Cardiac fibroblast (primary cell): ENCODE measurements at regions not wholly inside any gene's neighbourhood (a gene's known extent, or its start where the extent isn't known, plus 50 kb on each side); places are given as distances from the start of the nearest gene placed in this dataset.

Experiments
- DNase-seq, 2 donors: peaks; one replicate each; pipeline versions ENCODE4 v3.0.0 to v3.0.0-alpha.2; 2010; ENCODE audit warnings: low read depth in 2 of 2
- H3K4me3 ChIP-seq, 2 donors: replicated peaks in 1 of 2; 1 replicate in 1 of 2; 2 replicates in 1 of 2; pipeline ENCODE4 v1.5.1; 2011; ENCODE audit warnings: low read depth in 2 of 2, low read length in 2 of 2, mild to moderate bottlenecking in 2 of 2, moderate library complexity in 1 of 2
- CTCF ChIP-seq: IDR thresholded peaks from one replicate; pipeline ENCODE4 v1.5.1; 2011; ENCODE audit warnings: low read depth, mild to moderate bottlenecking, low read length, inconsistent platforms

- DNase-seq, result no peak
- H3K4me3 ChIP-seq, result no peak overlapping the region
- no peak for TF ChIP-seq CTCF
Measured at GRCh38 chr1:234681065-234681464, 71.1 kb upstream of the IRF2BP2 start.

GRCh38 chr1:234680331-234680904 lies 70.4 kb upstream of the IRF2BP2 start:
- H3K4me3 ChIP-seq, result no peak overlapping the region
- DNase-seq, result no peak
- TF ChIP-seq CTCF, result no peak

- TF ChIP-seq CTCF, result no peak
- peak; percentile 80 to 84 for DNase-seq
- peak overlapping the region; percentile 14 to 38 for H3K4me3 ChIP-seq
Measured at GRCh38 chr1:234676103-234676594, 66.2 kb upstream of the IRF2BP2 start.

- no peak for TF ChIP-seq CTCF
- H3K4me3 ChIP-seq, result no peak overlapping the region
- DNase-seq, result no peak
Measured at GRCh38 chr1:234675572-234675971, 65.6 kb upstream of the IRF2BP2 start.

GRCh38 chr1:234675006-234675405 lies 65.0 kb upstream of the IRF2BP2 start:
- no peak overlapping the region for H3K4me3 ChIP-seq
- TF ChIP-seq CTCF, result no peak
- DNase-seq, result no peak

GRCh38 chr1:234674218-234674815 lies 64.3 kb upstream of the IRF2BP2 start:
- TF ChIP-seq CTCF, result no peak
- H3K4me3 ChIP-seq, result no peak overlapping the region
- no peak for DNase-seq
